ENCODE measurements at regions not wholly inside any gene's neighbourhood (a gene's known extent, or its start where the extent isn't known, plus 50 kb on each side); places are given as distances from the start of the nearest gene placed in this dataset.

DNA sequence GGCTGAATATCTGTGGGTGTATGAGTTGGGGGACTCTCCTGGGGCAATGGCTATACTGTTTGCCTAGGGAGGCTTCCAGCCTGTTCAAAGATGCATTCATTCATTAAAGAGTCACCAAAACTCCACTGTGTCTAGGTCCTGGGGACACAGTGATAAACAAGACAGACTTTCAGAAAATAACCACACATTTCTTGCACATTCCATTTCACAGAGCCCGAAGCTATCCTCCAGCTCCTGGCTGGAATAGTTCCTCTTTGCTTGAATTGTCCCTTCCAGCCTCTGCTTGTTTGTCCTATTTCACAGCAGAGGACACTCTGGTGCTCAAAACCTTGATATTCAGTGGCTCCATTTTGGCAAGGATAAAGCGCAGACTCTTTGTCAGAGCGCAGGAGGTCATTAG is 61.7 kb upstream of the ITGA11 start:
- Mint-ChIP-seq H3K4me3 (no peak overlapping the region), H3K36me3 (no peaks in the 10 kb centered on the region), H3K27me3 (ENCODE audit: low read depth in 2 of 2) (peaks cover 10 to 30% of the 10 kb centered on the region in 2 donors), H3K9me3 (no peaks in the 10 kb centered on the region), H3K4me1 (no peaks in the 10 kb centered on the region), H3K27ac (no peak overlapping the region)
- no peaks in the 10 kb centered on the region for H3K9me3 ChIP-seq (ENCODE audit: control insufficient read depth, insufficient read depth, low read length)
- DNase-seq (no peak), ATAC-seq (no peak)
- TF ChIP-seq, protein P1, sequence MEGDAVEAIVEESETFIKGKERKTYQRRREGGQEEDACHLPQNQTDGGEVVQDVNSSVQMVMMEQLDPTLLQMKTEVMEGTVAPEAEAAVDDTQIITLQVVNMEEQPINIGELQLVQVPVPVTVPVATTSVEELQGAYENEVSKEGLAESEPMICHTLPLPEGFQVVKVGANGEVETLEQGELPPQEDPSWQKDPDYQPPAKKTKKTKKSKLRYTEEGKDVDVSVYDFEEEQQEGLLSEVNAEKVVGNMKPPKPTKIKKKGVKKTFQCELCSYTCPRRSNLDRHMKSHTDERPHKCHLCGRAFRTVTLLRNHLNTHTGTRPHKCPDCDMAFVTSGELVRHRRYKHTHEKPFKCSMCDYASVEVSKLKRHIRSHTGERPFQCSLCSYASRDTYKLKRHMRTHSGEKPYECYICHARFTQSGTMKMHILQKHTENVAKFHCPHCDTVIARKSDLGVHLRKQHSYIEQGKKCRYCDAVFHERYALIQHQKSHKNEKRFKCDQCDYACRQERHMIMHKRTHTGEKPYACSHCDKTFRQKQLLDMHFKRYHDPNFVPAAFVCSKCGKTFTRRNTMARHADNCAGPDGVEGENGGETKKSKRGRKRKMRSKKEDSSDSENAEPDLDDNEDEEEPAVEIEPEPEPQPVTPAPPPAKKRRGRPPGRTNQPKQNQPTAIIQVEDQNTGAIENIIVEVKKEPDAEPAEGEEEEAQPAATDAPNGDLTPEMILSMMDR (IDR thresholded peaks at IDR 0.05) = no peak
- H3K36me3 ChIP-seq (ENCODE audit: control insufficient read depth, insufficient read depth, low read length) = no peaks in the 10 kb centered on the region
- H3K27ac ChIP-seq (ENCODE audit: low read length) = no peak overlapping the region
- H3K27me3 ChIP-seq (ENCODE audit: control insufficient read depth, insufficient read depth, low read length) = no peaks in the 10 kb centered on the region
- WGBS (ENCODE audit: insufficient coverage) = 91% methylated on average over 3 of the region's 3 CpGs
- no peak overlapping the region for H3K4me3 ChIP-seq (ENCODE audit: low read length)
- intact Hi-C loops (cut with micrococcal nuclease) = no loop called here
- no peaks in the 10 kb centered on the region for H3K4me1 ChIP-seq (ENCODE audit: control insufficient read depth, insufficient read depth, low read length)

- DNase-seq (no peak), ATAC-seq (no peak)
- Histone ChIP-seq H3K4me1 (ENCODE audit: control insufficient read depth, insufficient read depth, low read length) (no peaks in the 10 kb centered on the region), H3K27ac (ENCODE audit: low read length) (no peak overlapping the region), H3K27me3 (ENCODE audit: control insufficient read depth, insufficient read depth, low read length) (no peaks in the 10 kb centered on the region), H3K36me3 (ENCODE audit: control insufficient read depth, insufficient read depth, low read length) (no peaks in the 10 kb centered on the region), H3K4me3 (ENCODE audit: low read length) (no peak overlapping the region), H3K9me3 (ENCODE audit: control insufficient read depth, insufficient read depth, low read length) (no peaks in the 10 kb centered on the region)
- no peaks in the 10 kb centered on the region for H3K4me1 Mint-ChIP-seq
- H3K27ac Mint-ChIP-seq = no peak overlapping the region
- intact Hi-C loops (cut with micrococcal nuclease) = no loop called here
- 100% methylated on average over 2 of the region's 2 CpGs for WGBS (ENCODE audit: insufficient coverage)
- H3K4me3 Mint-ChIP-seq = no peak overlapping the region
- TF ChIP-seq, protein P1 (IDR thresholded peaks at IDR 0.05) = no peak
- no peaks in the 10 kb centered on the region for H3K36me3 Mint-ChIP-seq
- H3K27me3 Mint-ChIP-seq (ENCODE audit: low read depth in 2 of 2) = peaks cover 10 to 30% of the 10 kb centered on the region in 2 donors
- no peaks in the 10 kb centered on the region for H3K9me3 Mint-ChIP-seq
Observed at GRCh38 chr15:68494573-68495110, 62.7 kb upstream of the ITGA11 start.

DNA sequence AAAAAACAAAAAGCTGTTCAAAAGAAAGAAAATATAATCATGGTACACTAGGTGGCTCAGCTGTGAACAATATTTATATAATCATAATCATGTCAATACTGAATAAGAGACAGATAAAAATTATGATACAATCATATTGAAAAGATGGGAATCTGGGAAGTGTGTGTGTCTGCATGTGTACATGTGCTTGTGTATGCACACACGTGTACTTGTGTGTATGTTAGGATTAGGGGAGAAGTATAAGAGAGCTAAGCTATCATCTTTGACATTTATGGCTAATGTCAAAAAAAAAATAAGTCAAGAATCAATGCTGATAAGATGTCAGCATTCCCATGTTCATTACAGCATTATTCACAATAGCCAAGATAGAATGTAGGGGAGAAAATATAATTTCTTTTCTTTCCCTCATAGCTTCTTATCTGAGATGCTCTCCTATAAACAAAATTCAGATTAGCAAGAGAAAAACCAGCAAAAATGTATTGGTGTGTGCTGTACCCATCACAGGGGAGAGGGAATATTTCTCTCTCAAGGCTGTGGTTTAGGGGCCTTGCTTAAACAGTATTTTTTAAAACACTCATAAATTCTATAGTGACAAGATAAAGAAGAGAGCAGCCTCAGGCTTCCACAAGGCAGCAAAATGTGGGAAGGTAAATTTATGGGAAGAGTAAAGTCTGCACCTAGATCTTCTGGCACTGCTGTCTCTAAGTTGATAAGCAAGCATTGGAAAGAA is 63.4 kb upstream of the ITGA11 start:
- TF ChIP-seq, protein P1 (IDR thresholded peaks at IDR 0.05) = no peak
- H3K9me3 ChIP-seq (ENCODE audit: control insufficient read depth, insufficient read depth, low read length) = no peaks in the 10 kb centered on the region
- DNase-seq = no peak
- intact Hi-C loops (cut with micrococcal nuclease) = no loop called here
- H3K27me3 Mint-ChIP-seq (ENCODE audit: low read depth in 2 of 2) = peaks cover 10 to 30% of the 10 kb centered on the region in 2 donors
- H3K4me1 ChIP-seq (ENCODE audit: control insufficient read depth, insufficient read depth, low read length) = no peaks in the 10 kb centered on the region
- no peaks in the 10 kb centered on the region for H3K9me3 Mint-ChIP-seq
- H3K27ac Mint-ChIP-seq = no peak overlapping the region
- no peak overlapping the region for H3K4me3 Mint-ChIP-seq
- H3K27me3 ChIP-seq (ENCODE audit: control insufficient read depth, insufficient read depth, low read length) = no peaks in the 10 kb centered on the region
- H3K27ac ChIP-seq (ENCODE audit: low read length) = no peak overlapping the region
- no peak overlapping the region for H3K4me3 ChIP-seq (ENCODE audit: low read length)
- no peaks in the 10 kb centered on the region for H3K36me3 ChIP-seq (ENCODE audit: control insufficient read depth, insufficient read depth, low read length)
- H3K36me3 Mint-ChIP-seq = no peaks in the 10 kb centered on the region
- WGBS (ENCODE audit: insufficient coverage) = 57% methylated on average over 1 of the region's 1 CpG
- no peak for ATAC-seq
- no peaks in the 10 kb centered on the region for H3K4me1 Mint-ChIP-seq

Measured in natural killer cell (primary cell).